ENCODE measurements at regions not wholly inside any gene's neighbourhood (a gene's known extent, or its start where the extent isn't known, plus 50 kb on each side); places are given as distances from the start of the nearest gene placed in this dataset.

DNA sequence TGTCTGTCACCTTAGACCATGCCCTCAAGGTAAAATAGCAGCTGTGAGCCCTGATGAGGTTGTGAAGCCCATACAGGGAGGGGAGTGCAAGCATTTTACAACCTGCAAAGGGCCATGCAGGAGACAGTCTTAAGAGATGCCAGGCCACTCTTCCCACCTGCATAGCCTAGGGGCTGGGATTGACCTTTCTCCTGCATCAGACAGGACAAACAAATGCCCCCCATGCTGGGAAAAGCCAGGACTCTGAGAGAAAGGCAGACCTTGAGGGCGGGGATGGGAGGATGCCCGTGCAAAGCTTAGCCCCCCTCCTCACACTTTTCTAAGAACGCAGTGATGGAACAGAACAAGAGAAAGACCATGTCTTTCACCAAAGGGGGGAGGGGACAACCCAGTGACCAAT lies 137.9 kb upstream of the MAMLD1 start:
- TF ChIP-seq SREBF2 (IDR thresholded peaks at IDR 0.05; ENCODE audit: low read length) (no peak), BHLHE40 (IDR thresholded peaks at IDR 0.05; ENCODE audit: borderline replicate concordance in 1 of 2, low read depth in 2 of 2, low read length in 1 of 2) (no peak)
- DNase-seq (ENCODE audit: low read depth, low spot score) = no peak
- Histone ChIP-seq H3K4me1 (ENCODE audit: control insufficient read depth, insufficient read depth, low read length) (no peaks in the 10 kb centered on the region), H4K20me1 (ENCODE audit: control insufficient read depth, insufficient read depth) (no peaks in the 10 kb centered on the region), H3K9me3 (replicated peaks; ENCODE audit: control insufficient read depth, insufficient read depth, low read length) (no peaks in the 10 kb centered on the region), H3K4me3 (no peak overlapping the region), H3K79me2 (ENCODE audit: control insufficient read depth, insufficient read depth, low read length) (no peaks in the 10 kb centered on the region), H3K27me3 (replicated peaks in 1 of 2; ENCODE audit: control insufficient read depth in 2 of 2, insufficient read depth in 2 of 2, low read length in 1 of 2) (no peaks in the 10 kb centered on the region), H3K9ac (ENCODE audit: control insufficient read depth, insufficient read depth, low read length) (no peak overlapping the region), H3K4me2 (ENCODE audit: control insufficient read depth, insufficient read depth) (no peak overlapping the region), H3K36me3 (ENCODE audit: control insufficient read depth in 2 of 2, insufficient read depth in 2 of 2, low read length in 1 of 2) (no peaks in the 10 kb centered on the region), H2AFZ (ENCODE audit: control insufficient read depth, low read depth, low read length) (no peak overlapping the region), H3K27ac (ENCODE audit: control insufficient read depth, insufficient read depth) (no peak overlapping the region)
- CTCF ChIA-PET = no interaction called here
- FAIRE-seq = no peak
- WGBS (ENCODE audit: insufficient coverage, insufficient replicate concordance, low lambda C conversion rate, missing lambda C conversion rate) = 14% methylated on average over 3 of the region's 3 CpGs
- no TSS peak for BruUV-seq (replicated peaks)
- intact Hi-C loops (cut with micrococcal nuclease; ENCODE audit: unreplicated experiment) = no loop called here
- ATAC-seq = no peak
- SMC1A ChIA-PET (ENCODE audit: uncharacterized antibody, unreplicated experiment) = no interaction called here
- POLR2A ChIA-PET = no interaction called here
- RAD21 ChIA-PET (ENCODE audit: unreplicated experiment) = no interaction called here
- in situ Hi-C loops (cut with MboI) = no loop called here

DNA sequence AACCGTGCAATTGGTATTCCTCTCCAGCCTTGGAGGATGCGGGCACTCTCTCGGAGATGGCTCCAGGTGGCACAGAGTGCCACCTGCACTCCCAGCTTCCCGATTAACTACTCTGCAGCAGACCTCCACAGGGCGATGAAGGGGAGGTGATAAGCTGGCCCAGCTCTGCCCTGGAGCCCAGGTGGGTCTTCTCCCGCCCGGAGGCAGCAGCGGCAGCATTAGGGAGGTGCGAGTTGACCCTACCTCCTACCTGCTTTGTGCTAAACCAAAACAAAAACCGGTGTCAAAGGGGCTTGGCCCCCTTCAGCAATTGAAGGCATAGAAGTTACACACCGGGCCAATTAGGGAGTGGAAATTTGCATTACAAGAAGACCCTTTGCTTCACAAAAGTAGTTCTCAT lies 137.4 kb upstream of the MAMLD1 start:
- H3K36me3 ChIP-seq (ENCODE audit: control insufficient read depth in 2 of 2, insufficient read depth in 2 of 2, low read length in 1 of 2) = no peaks in the 10 kb centered on the region
- no peaks in the 10 kb centered on the region for H3K9me3 ChIP-seq (replicated peaks; ENCODE audit: control insufficient read depth, insufficient read depth, low read length)
- H3K27ac ChIP-seq (ENCODE audit: control insufficient read depth, insufficient read depth) = no peak overlapping the region
- RAD21 ChIA-PET (ENCODE audit: unreplicated experiment) = no interaction called here
- H3K4me2 ChIP-seq (ENCODE audit: control insufficient read depth, insufficient read depth) = no peak overlapping the region
- SMC1A ChIA-PET (ENCODE audit: uncharacterized antibody, unreplicated experiment) = no interaction called here
- H4K20me1 ChIP-seq (ENCODE audit: control insufficient read depth, insufficient read depth) = no peaks in the 10 kb centered on the region
- BruUV-seq (replicated peaks) = no TSS peak
- no peaks in the 10 kb centered on the region for H3K27me3 ChIP-seq (replicated peaks in 1 of 2; ENCODE audit: control insufficient read depth in 2 of 2, insufficient read depth in 2 of 2, low read length in 1 of 2)
- DNase-seq (ENCODE audit: low read depth, low spot score) (no peak), FAIRE-seq (no peak), ATAC-seq (no peak)
- no peak overlapping the region for H2AFZ ChIP-seq (ENCODE audit: control insufficient read depth, low read depth, low read length)
- in situ Hi-C loops (cut with MboI) (no loop called here), intact Hi-C loops (cut with micrococcal nuclease; ENCODE audit: unreplicated experiment) (no loop called here)
- H3K79me2 ChIP-seq (ENCODE audit: control insufficient read depth, insufficient read depth, low read length) = no peaks in the 10 kb centered on the region
- 38% methylated on average over 11 of the region's 11 CpGs for WGBS (ENCODE audit: insufficient coverage, insufficient replicate concordance, low lambda C conversion rate, missing lambda C conversion rate)
- no peak overlapping the region for H3K9ac ChIP-seq (ENCODE audit: control insufficient read depth, insufficient read depth, low read length)
- CTCF ChIA-PET = no interaction called here
- no peak overlapping the region for H3K4me3 ChIP-seq
- no peaks in the 10 kb centered on the region for H3K4me1 ChIP-seq (ENCODE audit: control insufficient read depth, insufficient read depth, low read length)
- POLR2A ChIA-PET = no interaction called here
- TF ChIP-seq EED (IDR thresholded peaks at IDR 0.05; ENCODE audit: low read depth) = no peak
- TF ChIP-seq EP300 (IDR thresholded peaks at IDR 0.05; ENCODE audit: borderline replicate concordance in 1 of 2, control insufficient read depth in 1 of 2, low read depth in 2 of 2, low read length in 2 of 2) = no peak
- TF ChIP-seq, protein P1, sequence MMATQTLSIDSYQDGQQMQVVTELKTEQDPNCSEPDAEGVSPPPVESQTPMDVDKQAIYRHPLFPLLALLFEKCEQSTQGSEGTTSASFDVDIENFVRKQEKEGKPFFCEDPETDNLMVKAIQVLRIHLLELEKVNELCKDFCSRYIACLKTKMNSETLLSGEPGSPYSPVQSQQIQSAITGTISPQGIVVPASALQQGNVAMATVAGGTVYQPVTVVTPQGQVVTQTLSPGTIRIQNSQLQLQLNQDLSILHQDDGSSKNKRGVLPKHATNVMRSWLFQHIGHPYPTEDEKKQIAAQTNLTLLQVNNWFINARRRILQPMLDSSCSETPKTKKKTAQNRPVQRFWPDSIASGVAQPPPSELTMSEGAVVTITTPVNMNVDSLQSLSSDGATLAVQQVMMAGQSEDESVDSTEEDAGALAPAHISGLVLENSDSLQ (IDR thresholded peaks at IDR 0.05) = no peak
- no peak for TF ChIP-seq MTA2 (IDR thresholded peaks at IDR 0.05; ENCODE audit: low read depth)
- TF ChIP-seq, protein P2, sequence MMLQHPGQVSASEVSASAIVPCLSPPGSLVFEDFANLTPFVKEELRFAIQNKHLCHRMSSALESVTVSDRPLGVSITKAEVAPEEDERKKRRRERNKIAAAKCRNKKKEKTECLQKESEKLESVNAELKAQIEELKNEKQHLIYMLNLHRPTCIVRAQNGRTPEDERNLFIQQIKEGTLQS (IDR thresholded peaks at IDR 0.05; ENCODE audit: borderline replicate concordance, extremely low read depth, low read depth, low read length) = no peak
- TF ChIP-seq BACH1 (IDR thresholded peaks at IDR 0.05; ENCODE audit: borderline replicate concordance) = no peak
- no peak for TF ChIP-seq ZNF274 (IDR thresholded peaks at IDR 0.05; ENCODE audit: insufficient read depth, insufficient read length)
- no peak for TF ChIP-seq ZNF622 (IDR thresholded peaks at IDR 0.05)
- TF ChIP-seq, protein P3, sequence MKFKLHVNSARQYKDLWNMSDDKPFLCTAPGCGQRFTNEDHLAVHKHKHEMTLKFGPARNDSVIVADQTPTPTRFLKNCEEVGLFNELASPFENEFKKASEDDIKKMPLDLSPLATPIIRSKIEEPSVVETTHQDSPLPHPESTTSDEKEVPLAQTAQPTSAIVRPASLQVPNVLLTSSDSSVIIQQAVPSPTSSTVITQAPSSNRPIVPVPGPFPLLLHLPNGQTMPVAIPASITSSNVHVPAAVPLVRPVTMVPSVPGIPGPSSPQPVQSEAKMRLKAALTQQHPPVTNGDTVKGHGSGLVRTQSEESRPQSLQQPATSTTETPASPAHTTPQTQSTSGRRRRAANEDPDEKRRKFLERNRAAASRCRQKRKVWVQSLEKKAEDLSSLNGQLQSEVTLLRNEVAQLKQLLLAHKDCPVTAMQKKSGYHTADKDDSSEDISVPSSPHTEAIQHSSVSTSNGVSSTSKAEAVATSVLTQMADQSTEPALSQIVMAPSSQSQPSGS (IDR thresholded peaks at IDR 0.05; ENCODE audit: low read length) = no peak
- TF ChIP-seq, protein P4, sequence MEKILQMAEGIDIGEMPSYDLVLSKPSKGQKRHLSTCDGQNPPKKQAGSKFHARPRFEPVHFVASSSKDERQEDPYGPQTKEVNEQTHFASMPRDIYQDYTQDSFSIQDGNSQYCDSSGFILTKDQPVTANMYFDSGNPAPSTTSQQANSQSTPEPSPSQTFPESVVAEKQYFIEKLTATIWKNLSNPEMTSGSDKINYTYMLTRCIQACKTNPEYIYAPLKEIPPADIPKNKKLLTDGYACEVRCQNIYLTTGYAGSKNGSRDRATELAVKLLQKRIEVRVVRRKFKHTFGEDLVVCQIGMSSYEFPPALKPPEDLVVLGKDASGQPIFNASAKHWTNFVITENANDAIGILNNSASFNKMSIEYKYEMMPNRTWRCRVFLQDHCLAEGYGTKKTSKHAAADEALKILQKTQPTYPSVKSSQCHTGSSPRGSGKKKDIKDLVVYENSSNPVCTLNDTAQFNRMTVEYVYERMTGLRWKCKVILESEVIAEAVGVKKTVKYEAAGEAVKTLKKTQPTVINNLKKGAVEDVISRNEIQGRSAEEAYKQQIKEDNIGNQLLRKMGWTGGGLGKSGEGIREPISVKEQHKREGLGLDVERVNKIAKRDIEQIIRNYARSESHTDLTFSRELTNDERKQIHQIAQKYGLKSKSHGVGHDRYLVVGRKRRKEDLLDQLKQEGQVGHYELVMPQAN (conservative IDR thresholded peaks at IDR 0.05) = no peak
- no peak for TF ChIP-seq EGR1 (IDR thresholded peaks at IDR 0.05; ENCODE audit: borderline replicate concordance in 1 of 2, low read depth in 2 of 2, low read length in 2 of 2)
- no peak for TF ChIP-seq RB1 (IDR thresholded peaks at IDR 0.05; ENCODE audit: borderline replicate concordance)
